Breast epithelium (tissue), 3 donors: ENCODE measurements at regions not wholly inside any gene's neighbourhood (a gene's known extent, or its start where the extent isn't known, plus 50 kb on each side); places are given as distances from the start of the nearest gene placed in this dataset.

Source experiments
- POLR2A ChIP-seq: fragments of 450-650 bp; IDR thresholded peaks from one replicate; pipeline ENCODE4 v1.6.1; 2016; ENCODE audit warnings: antibody characterized with exemption, mild to moderate bottlenecking, moderate library complexity
- TF ChIP-seq, protein P1 (sequence below), 3 donors: fragments of 450-650 bp; IDR thresholded peaks; one replicate each; pipeline ENCODE4 v1.5.1; 2016 to 2017; ENCODE audit warnings: antibody characterized with exemption in 3 of 3, mild to moderate bottlenecking in 3 of 3, moderate library complexity in 3 of 3

- TF ChIP-seq, protein P1, sequence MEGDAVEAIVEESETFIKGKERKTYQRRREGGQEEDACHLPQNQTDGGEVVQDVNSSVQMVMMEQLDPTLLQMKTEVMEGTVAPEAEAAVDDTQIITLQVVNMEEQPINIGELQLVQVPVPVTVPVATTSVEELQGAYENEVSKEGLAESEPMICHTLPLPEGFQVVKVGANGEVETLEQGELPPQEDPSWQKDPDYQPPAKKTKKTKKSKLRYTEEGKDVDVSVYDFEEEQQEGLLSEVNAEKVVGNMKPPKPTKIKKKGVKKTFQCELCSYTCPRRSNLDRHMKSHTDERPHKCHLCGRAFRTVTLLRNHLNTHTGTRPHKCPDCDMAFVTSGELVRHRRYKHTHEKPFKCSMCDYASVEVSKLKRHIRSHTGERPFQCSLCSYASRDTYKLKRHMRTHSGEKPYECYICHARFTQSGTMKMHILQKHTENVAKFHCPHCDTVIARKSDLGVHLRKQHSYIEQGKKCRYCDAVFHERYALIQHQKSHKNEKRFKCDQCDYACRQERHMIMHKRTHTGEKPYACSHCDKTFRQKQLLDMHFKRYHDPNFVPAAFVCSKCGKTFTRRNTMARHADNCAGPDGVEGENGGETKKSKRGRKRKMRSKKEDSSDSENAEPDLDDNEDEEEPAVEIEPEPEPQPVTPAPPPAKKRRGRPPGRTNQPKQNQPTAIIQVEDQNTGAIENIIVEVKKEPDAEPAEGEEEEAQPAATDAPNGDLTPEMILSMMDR (IDR thresholded peaks at IDR 0.05), result no peak
- no peak for TF ChIP-seq POLR2A
Observed at GRCh38 chr2:23269747-23270146, 115.2 kb upstream of the KLHL29 start.
